Lower lobe of right lung (tissue), 2 donors: ENCODE measurements at regions not wholly inside any gene's neighbourhood (a gene's known extent, or its start where the extent isn't known, plus 50 kb on each side); places are given as distances from the start of the nearest gene placed in this dataset.
A peak's percentile ranks its signal among the peaks of the same experiment; 100 is the strongest.
"Not testable (repeated sequence)": the region's sequence is repeated elsewhere in the genome, so short reads cannot be mapped to it uniquely, and the experiment has no call there.

Experiments used
- ATAC-seq, 2 donors: fragments of 200-7000 bp; cut with Tn5 transposase; one replicate each; pipeline ENCODE4 v1.9.1; 2020 to 2022; ENCODE audit warnings: mild to moderate bottlenecking in 2 of 2, moderate library complexity in 2 of 2
- DNase-seq: peaks from one replicate; pipeline ENCODE4 v3.0.0-alpha.2; 2020
- H3K27ac ChIP-seq: fragments of 200-600 bp; one replicate; pipeline ENCODE4 v1.8.0; 2022
- H3K27me3 ChIP-seq: fragments of 200-600 bp; one replicate; pipeline ENCODE4 v1.8.0; 2022; ENCODE audit warnings: low read depth
- H3K36me3 ChIP-seq: fragments of 200-600 bp; one replicate; pipeline ENCODE4 v1.8.0; 2022; ENCODE audit warnings: mild to moderate bottlenecking
- H3K4me1 ChIP-seq: fragments of 200-600 bp; one replicate; pipeline ENCODE4 v1.8.0; 2022
- H3K4me3 ChIP-seq: fragments of 200-600 bp; one replicate; pipeline ENCODE4 v1.8.0; 2022; ENCODE audit warnings: mild to moderate bottlenecking
- H3K9me3 ChIP-seq: fragments of 200-600 bp; one replicate; pipeline ENCODE4 v1.8.0; 2022
- CTCF ChIP-seq: fragments of 200-600 bp; IDR thresholded peaks from one replicate; pipeline ENCODE4 v1.8.0; 2022; ENCODE audit warnings: antibody characterized with exemption, mild to moderate bottlenecking
- intact Hi-C: fragments of 100-400 bp; cut with DNase I; formaldehyde crosslinking; loops from one replicate; pipeline ENCODE4 v1.11.0; 2022
- donor health status: DM: no; HTN: yes; CAD: no; lungs with severe emphysema.

GRCh38 chr3:882533-882932 lies 210.3 kb upstream of the CNTN6 start:
- ATAC-seq (no peak), DNase-seq (no peak)
- intact Hi-C loops, result no loop called here
- Histone ChIP-seq H3K36me3 (no peaks in the 10 kb centered on the region), H3K27me3 (no peaks in the 10 kb centered on the region), H3K4me1 (no peaks in the 10 kb centered on the region), H3K4me3 (no peak overlapping the region), H3K27ac (no peak overlapping the region), H3K9me3 (no peaks in the 10 kb centered on the region)
- no peak for TF ChIP-seq CTCF

- H3K4me1 ChIP-seq, result no peaks in the 10 kb centered on the region
- no peaks in the 10 kb centered on the region for H3K36me3 ChIP-seq
- H3K27ac ChIP-seq, result no peak overlapping the region
- no peaks in the 10 kb centered on the region for H3K27me3 ChIP-seq
- H3K9me3 ChIP-seq, result peaks cover 9% of the 10 kb centered on the region
- ATAC-seq (no peak), DNase-seq (no peak)
- intact Hi-C loops, result no loop called here
- TF ChIP-seq CTCF, result peak; percentile 25
- no peak overlapping the region for H3K4me3 ChIP-seq
These were observed 190.7 kb upstream of the CNTN6 start for GRCh38 chr3:901953-902778.

GRCh38 chr3:905217-905616 lies 187.6 kb upstream of the CNTN6 start:
- TF ChIP-seq CTCF, result no peak
- DNase-seq (no peak), ATAC-seq (no peak)
- no peaks in the 10 kb centered on the region for H3K27me3 ChIP-seq
- H3K4me3 ChIP-seq, result no peak overlapping the region
- peaks cover 9% of the 10 kb centered on the region for H3K9me3 ChIP-seq
- no peak overlapping the region for H3K27ac ChIP-seq
- H3K36me3 ChIP-seq, result no peaks in the 10 kb centered on the region
- no peaks in the 10 kb centered on the region for H3K4me1 ChIP-seq
- intact Hi-C loops, result no loop called here

GRCh38 chr3:906739-907138 lies 186.1 kb upstream of the CNTN6 start:
- no peak overlapping the region for H3K27ac ChIP-seq
- H3K36me3 ChIP-seq, result no peaks in the 10 kb centered on the region
- H3K4me3 ChIP-seq, result no peak overlapping the region
- TF ChIP-seq CTCF, result no peak
- intact Hi-C loops, result no loop called here
- H3K27me3 ChIP-seq, result no peaks in the 10 kb centered on the region
- H3K4me1 ChIP-seq, result no peaks in the 10 kb centered on the region
- peaks cover 6% of the 10 kb centered on the region for H3K9me3 ChIP-seq
- no peak for ATAC-seq
- DNase-seq, result no peak

GRCh38 chr3:908839-909238 lies 184.0 kb upstream of the CNTN6 start:
- TF ChIP-seq CTCF, result no peak
- ATAC-seq (no peak), DNase-seq (no peak)
- H3K36me3 ChIP-seq, result no peaks in the 10 kb centered on the region
- intact Hi-C loops, result no loop called here
- no peaks in the 10 kb centered on the region for H3K27me3 ChIP-seq
- H3K4me3 ChIP-seq, result no peak overlapping the region
- H3K9me3 ChIP-seq, result no peaks in the 10 kb centered on the region
- H3K27ac ChIP-seq, result no peak overlapping the region
- H3K4me1 ChIP-seq, result no peaks in the 10 kb centered on the region

- ATAC-seq, H3K4me1 ChIP-seq, H3K36me3 ChIP-seq, DNase-seq, intact Hi-C loops, H3K4me3 ChIP-seq, H3K27ac ChIP-seq, H3K9me3 ChIP-seq, H3K27me3 ChIP-seq: not testable (repeated sequence)
These were observed 180.1 kb upstream of the CNTN6 start for GRCh38 chr3:912717-913116.
